Suppressor macrophage (primary cell): ENCODE measurements at regions not wholly inside any gene's neighbourhood (a gene's known extent, or its start where the extent isn't known, plus 50 kb on each side); places are given as distances from the start of the nearest gene placed in this dataset.

Experiments
- DNase-seq, 4 experiments: peaks; one replicate each; pipeline ENCODE4 v3.0.0-alpha.2; 2020 to 2022

- no peak for DNase-seq
Observed at GRCh38 chr1:87935130-87935529, 606.5 kb downstream of the LMO4 start.

- no peak for DNase-seq
Observed at GRCh38 chr1:87937831-87938395, 609.2 kb downstream of the LMO4 start.

- no peak for DNase-seq
Observed at GRCh38 chr1:87938631-87939030, 610.0 kb downstream of the LMO4 start.

GRCh38 chr1:87939444-87939843 lies 610.8 kb downstream of the LMO4 start:
- DNase-seq, result no peak

- no peak for DNase-seq
Observed at GRCh38 chr1:87940421-87940820, 611.7 kb downstream of the LMO4 start.

- DNase-seq, result no peak
Observed at GRCh38 chr1:87941337-87941946, 612.8 kb downstream of the LMO4 start.

- DNase-seq, result no peak
Observed at GRCh38 chr1:87942165-87942564, 613.5 kb downstream of the LMO4 start.

- no peak for DNase-seq
Observed at GRCh38 chr1:87949711-87950110, 621.0 kb downstream of the LMO4 start.

- DNase-seq, result no peak
Observed at GRCh38 chr1:87950369-87950768, 621.7 kb downstream of the LMO4 start.

GRCh38 chr1:87951409-87951808 lies 622.7 kb downstream of the LMO4 start:
- no peak for DNase-seq

- peak in 2 of 4 experiments; percentile 3 to 13 for DNase-seq
Observed at GRCh38 chr1:87951852-87952251, 623.2 kb downstream of the LMO4 start.

- DNase-seq, result no peak
Observed at GRCh38 chr1:87953121-87953520, 624.4 kb downstream of the LMO4 start.

- peak; percentile 71 to 82 (median 76) for DNase-seq
Observed at GRCh38 chr1:87953732-87954344, 625.2 kb downstream of the LMO4 start.

GRCh38 chr1:87955038-87955437 lies 626.4 kb downstream of the LMO4 start:
- DNase-seq, result no peak

GRCh38 chr1:87956072-87956471 lies 627.4 kb downstream of the LMO4 start:
- DNase-seq, result no peak

- no peak for DNase-seq
Observed at GRCh38 chr1:87956750-87957149, 628.1 kb downstream of the LMO4 start.

- DNase-seq, result no peak
Observed at GRCh38 chr1:87957331-87957730, 628.7 kb downstream of the LMO4 start.

- no peak for DNase-seq
Observed at GRCh38 chr1:87958201-87958600, 629.5 kb downstream of the LMO4 start.

GRCh38 chr1:87958716-87959115 lies 630.0 kb downstream of the LMO4 start:
- no peak for DNase-seq

- DNase-seq, result no peak
Observed at GRCh38 chr1:87959236-87959635, 630.6 kb downstream of the LMO4 start.

- DNase-seq, result peak in 2 of 4 experiments; percentile 2 to 6
Observed at GRCh38 chr1:87961992-87962391, 633.3 kb downstream of the LMO4 start.

GRCh38 chr1:87963556-87963955 lies 634.9 kb downstream of the LMO4 start:
- no peak for DNase-seq

GRCh38 chr1:87965193-87965592 lies 636.5 kb downstream of the LMO4 start:
- no peak for DNase-seq

- no peak for DNase-seq
Observed at GRCh38 chr1:87968197-87968955, 639.7 kb downstream of the LMO4 start.
